HepG2 (cell line): ENCODE measurements at regions not wholly inside any gene's neighbourhood (a gene's known extent, or its start where the extent isn't known, plus 50 kb on each side); places are given as distances from the start of the nearest gene placed in this dataset.

Experiments
- ATAC-seq: fragments of 200-7000 bp; cut with Tn5 transposase; 3 replicates; pipeline ENCODE4 v1.9.1; 2020; ENCODE audit warnings: mild to moderate bottlenecking, moderate library complexity
- BruUV-seq: library from RNA; stranded (reverse); fragments of 400-500 nt; replicated peaks from 2 replicates; lab custom pipeline; 2021; lab: Mats Ljungman, UMichigan
- CTCF ChIA-PET: fragments of 300-600 bp; formaldehyde crosslinking; extraction: SDS; loops from one replicate; lab custom pipeline; 2021; ENCODE audit warnings: low total read pairs, inconsistent platforms, low intra/inter-chr PET ratio; lab: Yijun Ruan, JAX
- POLR2A ChIA-PET: fragments of 350-600 bp; sonication (Branson Sonifier 250); formaldehyde crosslinking; loops from one replicate; lab custom pipeline; 2020; ENCODE audit warnings: antibody characterized with exemption, inconsistent platforms; lab: Yijun Ruan, JAX
- DNase-seq: peaks from one replicate; pipeline ENCODE4 v3.0.0-alpha.2; 2015; ENCODE audit warnings: low spot score
- FAIRE-seq: peaks from 3 replicates; lab custom pipeline; 2011; peaks lifted over from hg19 to GRCh38; lab: Jason Lieb, UNC
- H2AFZ ChIP-seq: one replicate; pipeline ENCODE4 v1.6.1; 2011; ENCODE audit warnings: low read length, inconsistent platforms
- H3K27ac ChIP-seq: fragments of 300-600 bp; 3 replicates; pipeline ENCODE4 v1.8.0; 2011; ENCODE audit warnings: mixed run types, mild to moderate bottlenecking, mixed read lengths, low read length, inconsistent platforms; ENCODE audit not compliant: insufficient read depth; ENCODE audit errors: extremely low read length
- H3K27me3 ChIP-seq, 2 experiments: fragments of 200-600 bp in 1 of 2; 2 replicates in 1 of 2; 3 replicates in 1 of 2; pipeline versions ENCODE4 v1.6.0 to v1.8.0; 2011; ENCODE audit warnings: low read length in 2 of 2, mild to moderate bottlenecking in 2 of 2, moderate library complexity in 2 of 2, inconsistent platforms in 1 of 2; ENCODE audit not compliant: insufficient read depth in 2 of 2, control insufficient read depth in 1 of 2
- H3K36me3 ChIP-seq, 2 experiments: fragments of 200-600 bp in 1 of 2; replicated peaks in 1 of 2; 2 replicates in 1 of 2; 3 replicates in 1 of 2; pipeline versions ENCODE4 v1.5.1 to v1.8.0; 2011; ENCODE audit warnings: low read length in 2 of 2, inconsistent platforms in 1 of 2; ENCODE audit not compliant: insufficient read depth in 2 of 2, control insufficient read depth in 1 of 2
- H3K4me1 ChIP-seq: 2 replicates; pipeline ENCODE4 v1.5.1; 2012; ENCODE audit warnings: low read length, inconsistent platforms; ENCODE audit not compliant: insufficient read depth
- H3K4me2 ChIP-seq: 2 replicates; pipeline ENCODE4 v1.6.0; 2011; ENCODE audit warnings: low read depth, low read length, inconsistent platforms
- H3K4me3 ChIP-seq, 3 experiments: fragments of 200-600 bp in 1 of 3; sonication (generic), shearing (Covaris generic) in 1 of 3; replicated peaks in 1 of 3; 2 replicates each; pipeline ENCODE4 v1.5.1; 2011 to 2016; ENCODE audit warnings: low read length in 3 of 3, inconsistent platforms in 2 of 3, low read depth in 2 of 3, mild to moderate bottlenecking in 2 of 3, control low read depth in 1 of 3, mixed read lengths in 1 of 3; ENCODE audit not compliant: insufficient read depth in 1 of 3
- H3K79me2 ChIP-seq: one replicate; pipeline ENCODE4 v1.6.1; 2011; ENCODE audit warnings: low read length, inconsistent platforms; ENCODE audit not compliant: insufficient read depth
- H3K9ac ChIP-seq: 2 replicates; pipeline ENCODE4 v1.6.0; 2011; ENCODE audit warnings: mild to moderate bottlenecking, low read depth, low read length, inconsistent platforms; ENCODE audit not compliant: insufficient read depth
- H3K9me3 ChIP-seq: 2 replicates; pipeline ENCODE4 v1.5.1; 2012; ENCODE audit warnings: mild to moderate bottlenecking, low read length
- H4K20me1 ChIP-seq: 2 replicates; pipeline ENCODE4 v1.6.0; 2011; ENCODE audit warnings: inconsistent platforms, mild to moderate bottlenecking, low read length, moderate library complexity; ENCODE audit not compliant: insufficient read depth
- CCAR2 ChIP-seq: fragments of 200-400 bp; formaldehyde crosslinking; optimal IDR thresholded peaks from 2 replicates; pipeline ENCODE3; 2018; ENCODE audit warnings: low read depth, mild to moderate bottlenecking, low read length, moderate library complexity
- EP300 ChIP-seq, 3 experiments: sonication (generic) in 1 of 3; formaldehyde crosslinking in 1 of 3; IDR thresholded peaks; 2 replicates each; pipeline versions ENCODE4 v1.5.1 to v1.6.1; 2011 to 2020; ENCODE audit warnings: low read depth in 2 of 3, low read length in 2 of 3, borderline replicate concordance in 1 of 3, improper control_type of control experiment in 1 of 3, mild to moderate bottlenecking in 1 of 3, missing genetic modification reagents in 1 of 3, moderate library complexity in 1 of 3
- HNF4A ChIP-seq: sonication (generic); formaldehyde crosslinking; IDR thresholded peaks from 2 replicates; pipeline ENCODE4 v1.4.0; 2020; ENCODE audit warnings: missing genetic modification reagents
- MAFK ChIP-seq, 2 experiments: IDR thresholded peaks in 1 of 2; conservative IDR thresholded peaks in 1 of 2; 2 replicates each; pipeline ENCODE4 v1.6.1; 2011; ENCODE audit warnings: improper control_type of control experiment in 2 of 2, low read length in 2 of 2
- RCOR2 ChIP-seq: IDR thresholded peaks from 2 replicates; pipeline ENCODE4 v1.6.1; 2016; ENCODE audit warnings: missing biosample characterization, missing genetic modification reagents
- SSRP1 ChIP-seq: IDR thresholded peaks from 2 replicates; pipeline ENCODE4 v1.6.1; 2016; ENCODE audit warnings: control low read depth
- TCF12 ChIP-seq, 2 experiments: fragments of 450-650 bp in 1 of 2; sonication (generic) in 1 of 2; formaldehyde crosslinking in 1 of 2; IDR thresholded peaks; 2 replicates each; pipeline versions ENCODE4 v1.6.1 to v1.8.0; 2017 to 2022; ENCODE audit warnings: antibody characterized with exemption in 1 of 2, mild to moderate bottlenecking in 1 of 2, missing genetic modification reagents in 1 of 2, moderate library complexity in 1 of 2
- ZC3H4 ChIP-seq: sonication (generic); formaldehyde crosslinking; IDR thresholded peaks from 2 replicates; pipeline ENCODE4 v1.4.0; 2020; ENCODE audit warnings: missing genetic modification reagents, borderline replicate concordance
- ZNF333 ChIP-seq: sonication (generic); formaldehyde crosslinking; IDR thresholded peaks from 2 replicates; pipeline ENCODE4 v1.4.0; 2020; ENCODE audit warnings: mild to moderate bottlenecking, missing genetic modification reagents, borderline replicate concordance
- ZNF441 ChIP-seq: sonication (generic); formaldehyde crosslinking; IDR thresholded peaks from 2 replicates; pipeline ENCODE4 v1.7.0; 2021; ENCODE audit warnings: missing genetic modification reagents, borderline replicate concordance
- ZNF501 ChIP-seq: sonication (generic); formaldehyde crosslinking; IDR thresholded peaks from 2 replicates; pipeline ENCODE4 v1.5.1; 2020; ENCODE audit warnings: mild to moderate bottlenecking, moderate library complexity, missing genetic modification reagents
- WGBS: methylation state at CpG from one replicate; pipeline ENCODE4 v1.1.6; 2017; ENCODE audit warnings: low lambda C conversion rate; 5-methylcytosine and 5-hydroxymethylcytosine counted together
- in situ Hi-C: cut with HindIII; loops from 2 replicates; pipeline ENCODE4 v1.10.0; 2017; ENCODE audit warnings: low pct_unique_long_range_greater_than_20kb; ENCODE audit not compliant: extremely low pct_ligation_motif_present
- intact Hi-C: fragments of 100-400 bp; cut with micrococcal nuclease; formaldehyde crosslinking; loops from one replicate; pipeline ENCODE4 v1.10.0; 2022; ENCODE audit not compliant: unreplicated experiment
- TF ChIP-seq, protein P1 (sequence below): sonication (generic); formaldehyde crosslinking; IDR thresholded peaks from 2 replicates; pipeline ENCODE4 v1.9.0; 2021; ENCODE audit warnings: missing genetic modification reagents, borderline replicate concordance

DNA sequence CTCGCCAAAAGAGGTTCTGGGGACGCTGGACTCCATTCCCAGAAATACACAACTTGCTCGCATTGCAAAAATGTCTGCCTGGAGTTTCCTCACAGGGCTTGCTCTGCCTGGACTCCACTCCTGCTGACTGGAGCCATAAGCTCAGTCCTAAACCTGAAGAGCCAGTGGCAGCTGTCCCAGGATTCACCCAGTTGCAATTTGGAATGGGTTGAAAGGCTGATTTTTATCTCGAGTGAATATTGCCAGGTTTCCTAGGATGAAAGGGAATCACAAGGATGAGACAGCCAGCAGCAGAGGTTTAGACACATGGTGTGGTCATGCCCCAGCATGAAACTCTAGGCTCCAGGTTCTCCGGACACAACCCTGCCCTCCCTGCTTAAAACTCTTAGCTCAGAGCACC is 223.3 kb downstream of the BMP7 start:
- Histone ChIP-seq H3K27ac (no peak overlapping the region), H3K4me2 (no peak overlapping the region), H3K4me1 (peaks cover 20% of the 10 kb centered on the region), H2AFZ (no peak overlapping the region), H3K9ac (no peak overlapping the region), H3K79me2 (no peaks in the 10 kb centered on the region), H4K20me1 (no peaks in the 10 kb centered on the region), H3K27me3 (0 out of 5 replicates have a peak, but pooled peaks cover 0 to 5% of the 10 kb centered on the region in 2 experiments), H3K4me3 (no peak overlapping the region), H3K36me3 (no peaks in the 10 kb centered on the region), H3K9me3 (no peaks in the 10 kb centered on the region)
- TF ChIP-seq MAFK (conservative IDR thresholded peaks at IDR 0.05 in 1 of 2, IDR thresholded peaks at IDR 0.05 in 1 of 2; ENCODE audit: low read length in 2 of 2) (peak in 1 of 2 experiments; percentile 18; a peak in 1 of 4 replicates), CCAR2 (no peak)
- no peak for ATAC-seq
- no peak for FAIRE-seq
- BruUV-seq = no TSS peak
- CTCF ChIA-PET = no interaction called here
- intact Hi-C loops (no loop called here), in situ Hi-C loops (no loop called here)
- POLR2A ChIA-PET = no interaction called here
- no peak for DNase-seq
- 37% methylated on average over 5 of the region's 5 CpGs for WGBS

DNA sequence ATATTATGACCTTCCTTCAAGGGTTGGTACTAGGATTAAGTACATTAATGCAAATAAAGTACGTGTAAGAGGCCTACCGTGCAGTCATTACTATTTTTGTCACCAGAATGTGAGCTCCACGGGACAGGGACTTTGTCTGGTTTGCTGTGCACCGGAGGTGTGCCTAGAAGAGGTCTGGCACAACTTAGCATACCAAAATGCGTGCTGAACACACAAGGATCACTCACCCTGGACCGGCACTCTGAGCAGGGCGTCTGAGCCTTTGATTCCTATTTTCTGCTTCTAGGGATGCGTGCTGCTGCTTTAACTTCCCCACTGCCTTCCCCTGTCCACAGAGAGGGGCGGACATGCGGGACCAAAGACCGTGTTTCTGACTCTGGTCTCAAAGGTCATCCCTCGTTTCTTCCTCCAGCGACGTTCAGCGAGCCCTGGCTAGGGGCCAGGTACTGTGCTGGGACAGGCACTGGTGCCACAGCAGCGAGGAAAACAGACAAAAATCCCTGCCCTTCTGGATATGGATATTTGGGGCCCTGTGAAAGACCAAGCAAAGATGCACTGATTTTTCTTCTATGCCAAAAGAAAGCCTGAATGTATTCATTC is 222.7 kb downstream of the BMP7 start:
- ChIA-PET CTCF (no interaction called here), POLR2A (no interaction called here)
- intact Hi-C loops = no loop called here
- Histone ChIP-seq H3K4me1 (peaks cover 20% of the 10 kb centered on the region), H2AFZ (no peak overlapping the region), H3K9ac (no peak overlapping the region), H3K27ac (no peak overlapping the region), H3K4me3 (no peak overlapping the region), H3K79me2 (no peaks in the 10 kb centered on the region), H4K20me1 (no peaks in the 10 kb centered on the region), H3K27me3 (0 out of 5 replicates have a peak, but pooled peaks cover 0 to 5% of the 10 kb centered on the region in 2 experiments), H3K36me3 (no peaks in the 10 kb centered on the region), H3K4me2 (peak overlapping the region; percentile 34), H3K9me3 (no peaks in the 10 kb centered on the region)
- in situ Hi-C loops = no loop called here
- FAIRE-seq (peak; percentile 48), DNase-seq (peak; percentile 18), ATAC-seq (peak; percentile 48; the same call in 2 of the 3 replicates)
- no TSS peak for BruUV-seq
- under 1% methylated on average over 16 of the region's 16 CpGs for WGBS
- no peak for TF ChIP-seq ZNF333 (CRISPR knock-in tag)
- TF ChIP-seq, protein P1, sequence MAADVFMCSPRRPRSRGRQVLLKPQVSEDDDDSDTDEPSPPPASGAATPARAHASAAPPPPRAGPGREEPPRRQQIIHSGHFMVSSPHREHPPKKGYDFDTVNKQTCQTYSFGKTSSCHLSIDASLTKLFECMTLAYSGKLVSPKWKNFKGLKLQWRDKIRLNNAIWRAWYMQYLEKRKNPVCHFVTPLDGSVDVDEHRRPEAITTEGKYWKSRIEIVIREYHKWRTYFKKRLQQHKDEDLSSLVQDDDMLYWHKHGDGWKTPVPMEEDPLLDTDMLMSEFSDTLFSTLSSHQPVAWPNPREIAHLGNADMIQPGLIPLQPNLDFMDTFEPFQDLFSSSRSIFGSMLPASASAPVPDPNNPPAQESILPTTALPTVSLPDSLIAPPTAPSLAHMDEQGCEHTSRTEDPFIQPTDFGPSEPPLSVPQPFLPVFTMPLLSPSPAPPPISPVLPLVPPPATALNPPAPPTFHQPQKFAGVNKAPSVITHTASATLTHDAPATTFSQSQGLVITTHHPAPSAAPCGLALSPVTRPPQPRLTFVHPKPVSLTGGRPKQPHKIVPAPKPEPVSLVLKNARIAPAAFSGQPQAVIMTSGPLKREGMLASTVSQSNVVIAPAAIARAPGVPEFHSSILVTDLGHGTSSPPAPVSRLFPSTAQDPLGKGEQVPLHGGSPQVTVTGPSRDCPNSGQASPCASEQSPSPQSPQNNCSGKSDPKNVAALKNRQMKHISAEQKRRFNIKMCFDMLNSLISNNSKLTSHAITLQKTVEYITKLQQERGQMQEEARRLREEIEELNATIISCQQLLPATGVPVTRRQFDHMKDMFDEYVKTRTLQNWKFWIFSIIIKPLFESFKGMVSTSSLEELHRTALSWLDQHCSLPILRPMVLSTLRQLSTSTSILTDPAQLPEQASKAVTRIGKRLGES (CRISPR knock-in tag) = no peak
- no peak for TF ChIP-seq RCOR2 (CRISPR knock-in tag)
- no peak for TF ChIP-seq ZNF441 (CRISPR knock-in tag)
- TF ChIP-seq EP300 (IDR thresholded peaks at IDR 0.05; ENCODE audit: low read depth in 2 of 2, low read length in 2 of 2) = no peak
- no peak for TF ChIP-seq EP300 (CRISPR knock-in tag; IDR thresholded peaks at IDR 0.05; ENCODE audit: borderline replicate concordance)
- peak; percentile 79 for TF ChIP-seq HNF4A (CRISPR knock-in tag)
- no peak for TF ChIP-seq TCF12 (IDR thresholded peaks at IDR 0.05)
- TF ChIP-seq TCF12 (CRISPR knock-in tag; IDR thresholded peaks at IDR 0.05) = no peak
- 0 out of 2 replicates have a peak, but pooled peaks have one; percentile 29 for TF ChIP-seq ZNF501 (CRISPR knock-in tag)
- no peak for TF ChIP-seq ZC3H4
- TF ChIP-seq SSRP1 (CRISPR knock-in tag) = no peak
